Stimulated activated CD4-positive, alpha-beta T cell treated with anti-CD3 and anti-CD28 coated beads, Interleukin-4, amount 100 ng/mL, for 1 hour (primary cell): ENCODE measurements at regions not wholly inside any gene's neighbourhood (a gene's known extent, or its start where the extent isn't known, plus 50 kb on each side); places are given as distances from the start of the nearest gene placed in this dataset.
"Not testable (repeated sequence)": the region's sequence is repeated elsewhere in the genome, so short reads cannot be mapped to it uniquely, and the experiment has no call there.

Source experiments
- DNase-seq: peaks from one replicate; pipeline ENCODE4 v3.0.0-alpha.2; 2020

- no peak for DNase-seq
Observed at GRCh38 chr21:14058566-14058965, 152.2 kb downstream of the LIPI start.

- DNase-seq = not testable (repeated sequence)
Observed at GRCh38 chr21:14057841-14058481, 152.8 kb downstream of the LIPI start.

- DNase-seq = no peak
Observed at GRCh38 chr21:14057313-14057712, 153.4 kb downstream of the LIPI start.

- no peak for DNase-seq
Observed at GRCh38 chr21:14056771-14057191, 154.0 kb downstream of the LIPI start.

- DNase-seq = not testable (repeated sequence)
Observed at GRCh38 chr21:14055746-14056515, 154.8 kb downstream of the LIPI start.

- DNase-seq = no peak
Observed at GRCh38 chr21:14054682-14055081, 156.1 kb downstream of the LIPI start.

GRCh38 chr21:14050121-14050520 is 160.6 kb downstream of the LIPI start:
- no peak for DNase-seq

GRCh38 chr21:14046401-14046800 is 164.4 kb downstream of the LIPI start:
- DNase-seq = no peak

- DNase-seq = no peak
Observed at GRCh38 chr21:14040386-14040785, 170.4 kb downstream of the LIPI start.

- not testable (repeated sequence) for DNase-seq
Observed at GRCh38 chr21:14028619-14029018, 182.1 kb downstream of the LIPI start.

GRCh38 chr21:14027235-14027869 is 183.4 kb downstream of the LIPI start:
- DNase-seq = peak; percentile 82

GRCh38 chr21:14020108-14020507 is 190.6 kb downstream of the LIPI start:
- DNase-seq = not testable (repeated sequence)

- DNase-seq = not testable (repeated sequence)
Observed at GRCh38 chr21:14015841-14016240, 194.9 kb downstream of the LIPI start.

- DNase-seq = not testable (repeated sequence)
Observed at GRCh38 chr21:14013623-14014498, 196.9 kb downstream of the LIPI start.

- no peak for DNase-seq
Observed at GRCh38 chr21:14013056-14013603, 197.6 kb downstream of the LIPI start.

- no peak for DNase-seq
Observed at GRCh38 chr21:14012409-14012808, 198.3 kb downstream of the LIPI start.

- not testable (repeated sequence) for DNase-seq
Observed at GRCh38 chr21:14011751-14012150, 199.0 kb downstream of the LIPI start.

- not testable (repeated sequence) for DNase-seq
Observed at GRCh38 chr21:14011149-14011548, 199.6 kb downstream of the LIPI start.

- DNase-seq = no peak
Observed at GRCh38 chr21:14010729-14011128, 200.0 kb downstream of the LIPI start.

GRCh38 chr21:14009990-14010389 is 200.8 kb downstream of the LIPI start:
- DNase-seq = not testable (repeated sequence)

- DNase-seq = not testable (repeated sequence)
Observed at GRCh38 chr21:14009238-14009981, 201.3 kb downstream of the LIPI start.

GRCh38 chr21:14008436-14008835 is 202.3 kb downstream of the LIPI start:
- not testable (repeated sequence) for DNase-seq
